Psoas muscle (tissue), 7 donors: ENCODE measurements at regions not wholly inside any gene's neighbourhood (a gene's known extent, or its start where the extent isn't known, plus 50 kb on each side); places are given as distances from the start of the nearest gene placed in this dataset.

Source experiments
- ATAC-seq, 4 donors: fragments of 200-7000 bp; cut with Tn5 transposase; one replicate each; pipeline ENCODE4 v1.9.1; 2020; ENCODE audit warnings: moderate library complexity in 3 of 4, mild to moderate bottlenecking in 2 of 4
- DNase-seq, 2 donors: peaks; one replicate each; pipeline ENCODE4 v3.0.0-alpha.2; 2020
- H3K27ac ChIP-seq: fragments of 200-600 bp; one replicate; pipeline ENCODE4 v1.8.0; 2022
- H3K27me3 ChIP-seq, 3 donors: fragments of 200-600 bp in 1 of 3; one replicate each; pipeline versions ENCODE4 v1.6.1 to v1.8.0; 2013 to 2022; ENCODE audit warnings: low read length in 2 of 3, mild to moderate bottlenecking in 2 of 3, moderate library complexity in 1 of 3; ENCODE audit not compliant: insufficient read depth in 3 of 3
- H3K36me3 ChIP-seq, 2 donors: fragments of 200-600 bp in 1 of 2; one replicate each; pipeline versions ENCODE4 v1.6.1 to v1.8.0; 2013 to 2022; ENCODE audit warnings: low read depth in 1 of 2, mild to moderate bottlenecking in 1 of 2, moderate library complexity in 1 of 2; ENCODE audit not compliant: insufficient read depth in 1 of 2
- H3K4me1 ChIP-seq: fragments of 200-600 bp; one replicate; pipeline ENCODE4 v1.8.0; 2022
- H3K4me3 ChIP-seq: fragments of 200-600 bp; one replicate; pipeline ENCODE4 v1.8.0; 2022; ENCODE audit warnings: mild to moderate bottlenecking
- H3K9me3 ChIP-seq: fragments of 200-600 bp; one replicate; pipeline ENCODE4 v1.8.0; 2022
- CTCF ChIP-seq: fragments of 200-600 bp; IDR thresholded peaks from one replicate; pipeline ENCODE4 v1.8.0; 2022; ENCODE audit warnings: antibody characterized with exemption
- whole genome bisulfite sequencing, 3 donors: extraction: QIAGEN DNeasy Blood & Tissue Kit; methylation state at CpG; one replicate each; pipeline versions ENCODE4 v1.1.6 to v1.1.7; 2013; 5-methylcytosine and 5-hydroxymethylcytosine counted together
- intact Hi-C, 2 donors: fragments of 100-400 bp; cut with DNase I; formaldehyde crosslinking; loops; one replicate each; pipeline versions ENCODE4 v1.11.0 to v1.14.2; 2022
- donor health status: healthy with polysubstance abuse.
- donor health status: DM: no; HTN: no; CAD: no; lungs with moderate emphysema.
- donor health status: Bipolar disorder and iron deficiency.
- donor health status: healthy.
- donor health status: DM: yes; HTN: yes; CAD: no.
- donor health status: DM: no; HTN: no; CAD: no.
- donor health status: DM: yes; HTN: yes; CAD: no.

- intact Hi-C loops, result no loop called here
- Histone ChIP-seq H3K9me3 (no peaks in the 10 kb centered on the region), H3K27me3 (no peaks in the 10 kb centered on the region), H3K4me3 (no peak overlapping the region), H3K4me1 (no peaks in the 10 kb centered on the region), H3K36me3 (no peaks in the 10 kb centered on the region), H3K27ac (no peak overlapping the region)
- no peak for DNase-seq
- WGBS, 3 donors, result 38 to 45% (median 42%) methylated on average over 2 of the region's 2 CpGs
- ATAC-seq, result no peak
- no peak for TF ChIP-seq CTCF
These were observed 215.2 kb downstream of the C3orf38 start for GRCh38 chr3:88364926-88365325.

- H3K9me3 ChIP-seq, result peaks cover 12% of the 10 kb centered on the region
- H3K27me3 ChIP-seq, result no peaks in the 10 kb centered on the region
- DNase-seq, result no peak
- no peaks in the 10 kb centered on the region for H3K36me3 ChIP-seq
- TF ChIP-seq CTCF, result no peak
- H3K27ac ChIP-seq, result no peak overlapping the region
- H3K4me1 ChIP-seq, result no peaks in the 10 kb centered on the region
- no peak overlapping the region for H3K4me3 ChIP-seq
- intact Hi-C loops, result no loop called here
- WGBS, 3 donors, result 76 to 86% (median 81%) methylated on average over 1 of the region's 1 CpG
- ATAC-seq, result no peak
These were observed 219.6 kb downstream of the C3orf38 start for GRCh38 chr3:88369337-88369736.

- Histone ChIP-seq H3K27me3 (no peaks in the 10 kb centered on the region), H3K4me3 (no peak overlapping the region), H3K9me3 (peaks cover 12% of the 10 kb centered on the region), H3K4me1 (no peaks in the 10 kb centered on the region), H3K36me3 (no peaks in the 10 kb centered on the region), H3K27ac (no peak overlapping the region)
- ATAC-seq, result no peak
- 39 to 56% (median 45%) methylated on average over 2 of the region's 2 CpGs for WGBS, 3 donors
- TF ChIP-seq CTCF, result no peak
- intact Hi-C loops, result no loop called here
- DNase-seq, result no peak
These were observed 220.0 kb downstream of the C3orf38 start for GRCh38 chr3:88369767-88370166.

- intact Hi-C loops, result no loop called here
- WGBS, 3 donors, result 69 to 76% (median 74%) methylated on average over 5 of the region's 5 CpGs
- no peaks in the 10 kb centered on the region for H3K27me3 ChIP-seq
- H3K36me3 ChIP-seq, result no peaks in the 10 kb centered on the region
- ATAC-seq (no peak), DNase-seq (no peak)
- no peak overlapping the region for H3K27ac ChIP-seq
- TF ChIP-seq CTCF, result no peak
- H3K9me3 ChIP-seq, result no peaks in the 10 kb centered on the region
- H3K4me3 ChIP-seq, result no peak overlapping the region
- H3K4me1 ChIP-seq, result no peaks in the 10 kb centered on the region
These were observed 235.3 kb downstream of the C3orf38 start for GRCh38 chr3:88385090-88385489.

GRCh38 chr3:88398581-88398980, 248.8 kb downstream of the C3orf38 start:
- no peak overlapping the region for H3K27ac ChIP-seq
- intact Hi-C loops, result loop anchor here in 1 of 2 donors (5.0 kb wide), 1 partner anchor 134 kb away; no protein-coding TSS in a partner anchor
- no peak for TF ChIP-seq CTCF
- no peaks in the 10 kb centered on the region for H3K36me3 ChIP-seq
- DNase-seq (no peak), ATAC-seq (no peak)
- H3K4me1 ChIP-seq, result no peaks in the 10 kb centered on the region
- no peaks in the 10 kb centered on the region for H3K9me3 ChIP-seq
- no peaks in the 10 kb centered on the region for H3K27me3 ChIP-seq
- H3K4me3 ChIP-seq, result no peak overlapping the region
